PC-9 (cell line): ENCODE measurements at regions not wholly inside any gene's neighbourhood (a gene's known extent, or its start where the extent isn't known, plus 50 kb on each side); places are given as distances from the start of the nearest gene placed in this dataset.

Source experiments
- BruUV-seq: library from RNA; stranded (reverse); fragments of 400-500 nt; replicated peaks from 2 replicates; lab custom pipeline; 2021; lab: Mats Ljungman, UMichigan
- CTCF ChIA-PET: fragments of 300-600 bp; sonication (Branson Sonifier 250); formaldehyde crosslinking; loops from one replicate; lab custom pipeline; 2022; ENCODE audit warnings: antibody characterized with exemption; lab: Charles Lee
- POLR2A ChIA-PET: fragments of 300-600 bp; sonication (Branson Sonifier 250); formaldehyde crosslinking; loops from one replicate; lab custom pipeline; 2022; ENCODE audit warnings: antibody characterized with exemption; ENCODE audit not compliant: unreplicated experiment; lab: Charles Lee
- DNase-seq, 2 experiments: peaks; one replicate each; pipeline versions ENCODE4 v3.0.0 to v3.0.0-alpha.2; 2015 to 2022; ENCODE audit warnings: mixed read lengths in 1 of 2
- H2AFZ ChIP-seq: fragments of 200-600 bp; sonication (generic); 2 replicates; pipeline ENCODE4 v1.8.1; 2017; ENCODE audit warnings: antibody characterized with exemption
- H3F3A ChIP-seq: fragments of 200-600 bp; sonication (generic); 2 replicates; pipeline ENCODE4 v1.8.1; 2017; ENCODE audit warnings: antibody characterized with exemption, mild to moderate bottlenecking, low read depth; ENCODE audit not compliant: insufficient read depth
- H3K27ac ChIP-seq: fragments of 200-600 bp; sonication (generic); 2 replicates; pipeline ENCODE4 v1.6.1; 2016; ENCODE audit warnings: mixed run types
- H3K27me3 ChIP-seq: fragments of 200-600 bp; sonication (generic); 2 replicates; pipeline ENCODE4 v1.6.1; 2016; ENCODE audit warnings: low read depth, mixed run types; ENCODE audit not compliant: insufficient read depth
- H3K36me3 ChIP-seq: fragments of 200-600 bp; sonication (generic); 2 replicates; pipeline ENCODE4 v1.6.1; 2016; ENCODE audit warnings: low read depth, mixed run types
- H3K4me1 ChIP-seq: fragments of 200-600 bp; sonication (generic); replicated peaks from 2 replicates; pipeline ENCODE4 v1.6.1; 2016; ENCODE audit warnings: mixed run types; ENCODE audit not compliant: insufficient read depth
- H3K4me2 ChIP-seq: fragments of 200-600 bp; sonication (generic); 2 replicates; pipeline ENCODE4 v1.6.1; 2017; ENCODE audit warnings: mixed run types
- H3K4me3 ChIP-seq: fragments of 200-600 bp; sonication (generic); 2 replicates; pipeline ENCODE4 v1.6.1; 2016; ENCODE audit warnings: mixed run types
- H3K79me2 ChIP-seq: fragments of 200-600 bp; sonication (generic); 2 replicates; pipeline ENCODE4 v1.6.1; 2017; ENCODE audit warnings: low read depth, mixed run types
- H3K9me2 ChIP-seq: fragments of 200-600 bp; sonication (generic); 2 replicates; pipeline ENCODE4 v1.8.1; 2017; ENCODE audit warnings: mild to moderate bottlenecking; ENCODE audit not compliant: insufficient read depth
- H3K9me3 ChIP-seq: fragments of 200-600 bp; sonication (generic); 2 replicates; pipeline ENCODE4 v1.8.1; 2016; ENCODE audit warnings: low read depth; ENCODE audit not compliant: insufficient read depth
- H4K20me1 ChIP-seq: fragments of 200-600 bp; sonication (generic); 2 replicates; pipeline ENCODE4 v1.8.1; 2017; ENCODE audit not compliant: insufficient read depth
- EZH2 ChIP-seq: fragments of 200-600 bp; sonication (generic); IDR thresholded peaks from 2 replicates; pipeline ENCODE4 v1.8.0; 2017; ENCODE audit warnings: antibody characterized with exemption, low read depth
- intact Hi-C: fragments of 100-400 bp; cut with micrococcal nuclease; formaldehyde crosslinking; loops from one replicate; pipeline ENCODE4 v1.10.0; 2022; ENCODE audit not compliant: unreplicated experiment
- TF ChIP-seq, protein P1 (sequence below): fragments of 200-600 bp; sonication (generic); conservative IDR thresholded peaks from 2 replicates; pipeline ENCODE4 v1.6.1; 2017; ENCODE audit warnings: mixed run types, antibody characterized with exemption, mild to moderate bottlenecking, moderate library complexity

DNA sequence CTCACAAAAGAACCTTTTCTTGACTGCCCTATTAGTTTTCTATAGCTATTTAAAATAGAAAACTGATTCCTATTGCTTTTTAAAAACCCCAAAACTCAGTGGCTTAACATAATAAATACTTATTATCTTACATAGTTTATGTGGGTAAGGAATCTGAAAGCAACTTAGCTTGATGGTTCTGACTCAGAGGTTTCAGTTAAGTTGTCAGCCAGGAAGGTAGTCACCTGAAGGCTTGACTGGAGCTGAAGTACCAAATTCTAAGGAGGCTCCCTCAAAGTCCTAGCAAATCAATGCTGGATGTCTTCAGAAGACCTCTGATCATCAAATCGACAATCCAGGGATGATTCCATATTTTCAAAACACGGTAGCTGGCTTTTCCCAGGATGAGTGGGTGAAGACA is 546.6 kb upstream of the CDH2 start:
- no peak overlapping the region for H3K4me2 ChIP-seq
- no peaks in the 10 kb centered on the region for H4K20me1 ChIP-seq
- no peaks in the 10 kb centered on the region for H3K9me3 ChIP-seq
- DNase-seq, result no peak
- no peaks in the 10 kb centered on the region for H3K4me1 ChIP-seq
- H3K27ac ChIP-seq, result no peak overlapping the region
- POLR2A ChIA-PET, result no interaction called here
- intact Hi-C loops, result no loop called here
- H3K9me2 ChIP-seq, result no peaks in the 10 kb centered on the region
- H3F3A ChIP-seq, result no peaks in the 10 kb centered on the region
- no peaks in the 10 kb centered on the region for H3K36me3 ChIP-seq
- no peaks in the 10 kb centered on the region for H3K27me3 ChIP-seq
- no peak overlapping the region for H2AFZ ChIP-seq
- no peak for TF ChIP-seq EZH2
- TF ChIP-seq, protein P1, sequence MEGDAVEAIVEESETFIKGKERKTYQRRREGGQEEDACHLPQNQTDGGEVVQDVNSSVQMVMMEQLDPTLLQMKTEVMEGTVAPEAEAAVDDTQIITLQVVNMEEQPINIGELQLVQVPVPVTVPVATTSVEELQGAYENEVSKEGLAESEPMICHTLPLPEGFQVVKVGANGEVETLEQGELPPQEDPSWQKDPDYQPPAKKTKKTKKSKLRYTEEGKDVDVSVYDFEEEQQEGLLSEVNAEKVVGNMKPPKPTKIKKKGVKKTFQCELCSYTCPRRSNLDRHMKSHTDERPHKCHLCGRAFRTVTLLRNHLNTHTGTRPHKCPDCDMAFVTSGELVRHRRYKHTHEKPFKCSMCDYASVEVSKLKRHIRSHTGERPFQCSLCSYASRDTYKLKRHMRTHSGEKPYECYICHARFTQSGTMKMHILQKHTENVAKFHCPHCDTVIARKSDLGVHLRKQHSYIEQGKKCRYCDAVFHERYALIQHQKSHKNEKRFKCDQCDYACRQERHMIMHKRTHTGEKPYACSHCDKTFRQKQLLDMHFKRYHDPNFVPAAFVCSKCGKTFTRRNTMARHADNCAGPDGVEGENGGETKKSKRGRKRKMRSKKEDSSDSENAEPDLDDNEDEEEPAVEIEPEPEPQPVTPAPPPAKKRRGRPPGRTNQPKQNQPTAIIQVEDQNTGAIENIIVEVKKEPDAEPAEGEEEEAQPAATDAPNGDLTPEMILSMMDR, result no peak
- no TSS peak for BruUV-seq
- CTCF ChIA-PET, result no interaction called here
- no peaks in the 10 kb centered on the region for H3K79me2 ChIP-seq
- H3K4me3 ChIP-seq, result no peak overlapping the region

DNA sequence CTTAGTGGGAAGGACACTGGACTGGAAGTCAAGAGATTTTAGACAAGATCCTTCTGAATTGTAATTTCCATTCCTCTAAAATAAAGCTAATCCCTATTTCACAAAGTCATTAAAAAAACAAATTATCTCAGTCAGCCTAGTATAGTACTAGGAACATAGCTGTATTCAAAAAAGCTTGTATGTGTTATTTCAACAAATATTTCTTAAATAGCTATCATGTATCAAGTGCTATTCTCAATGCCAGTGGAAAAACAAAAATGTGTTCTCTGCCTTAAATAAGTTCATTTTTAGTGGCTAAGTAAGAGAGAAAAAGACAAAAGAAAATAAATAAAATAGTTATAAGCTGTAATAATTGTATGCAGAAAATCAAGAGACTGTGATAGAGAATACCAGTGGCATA is 541.8 kb upstream of the CDH2 start:
- no peak overlapping the region for H2AFZ ChIP-seq
- no peak for DNase-seq
- ChIA-PET POLR2A (no interaction called here), CTCF (interaction anchor here (0.5 kb wide), 1 partner anchor 671 kb away, joined by 3 read pairs; no protein-coding TSS in a partner anchor)
- intact Hi-C loops, result no loop called here
- H3K4me1 ChIP-seq, result no peaks in the 10 kb centered on the region
- no peaks in the 10 kb centered on the region for H3K36me3 ChIP-seq
- H3K9me2 ChIP-seq, result no peaks in the 10 kb centered on the region
- no peak overlapping the region for H3K4me2 ChIP-seq
- no peak overlapping the region for H3K27ac ChIP-seq
- H3K79me2 ChIP-seq, result no peaks in the 10 kb centered on the region
- H3K9me3 ChIP-seq, result no peaks in the 10 kb centered on the region
- no peak overlapping the region for H3K4me3 ChIP-seq
- TF ChIP-seq EZH2, result no peak
- TF ChIP-seq, protein P1, result no peak
- no peaks in the 10 kb centered on the region for H4K20me1 ChIP-seq
- no peaks in the 10 kb centered on the region for H3F3A ChIP-seq
- H3K27me3 ChIP-seq, result no peaks in the 10 kb centered on the region
- no TSS peak for BruUV-seq

DNA sequence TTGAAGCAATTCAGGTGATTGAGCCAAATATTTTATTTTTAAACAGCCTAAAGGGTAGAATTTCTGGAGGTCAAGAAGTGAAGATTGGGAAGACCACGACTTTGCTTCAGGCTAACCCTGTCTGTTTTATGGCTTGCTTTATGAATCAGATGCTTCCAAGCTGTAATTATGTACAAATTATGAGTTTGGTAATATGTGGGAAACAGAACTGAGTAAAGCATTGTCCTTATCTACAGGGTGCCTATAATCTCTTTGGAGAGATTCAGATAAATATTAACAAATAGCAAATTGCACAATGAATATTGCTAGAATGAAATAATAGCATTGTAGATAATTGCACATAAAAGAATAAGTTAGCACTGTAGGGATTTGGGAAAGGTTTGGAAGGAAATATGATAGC is 539.4 kb upstream of the CDH2 start:
- no peaks in the 10 kb centered on the region for H3K36me3 ChIP-seq
- no peaks in the 10 kb centered on the region for H4K20me1 ChIP-seq
- no peak overlapping the region for H3K4me3 ChIP-seq
- no peak overlapping the region for H3K4me2 ChIP-seq
- H3K4me1 ChIP-seq, result no peaks in the 10 kb centered on the region
- H2AFZ ChIP-seq, result no peak overlapping the region
- no peaks in the 10 kb centered on the region for H3F3A ChIP-seq
- no peaks in the 10 kb centered on the region for H3K79me2 ChIP-seq
- intact Hi-C loops, result no loop called here
- no peaks in the 10 kb centered on the region for H3K9me2 ChIP-seq
- ChIA-PET POLR2A (interaction anchor here (0.8 kb wide), 1 partner anchor 175 kb away, joined by 5 read pairs; no protein-coding TSS in a partner anchor), CTCF (no interaction called here)
- H3K9me3 ChIP-seq, result no peaks in the 10 kb centered on the region
- DNase-seq, result no peak
- no TSS peak for BruUV-seq
- TF ChIP-seq, protein P1, result no peak
- no peak for TF ChIP-seq EZH2
- no peak overlapping the region for H3K27ac ChIP-seq
- no peaks in the 10 kb centered on the region for H3K27me3 ChIP-seq
